K562 (cell line): ENCODE measurements at regions not wholly inside any gene's neighbourhood (a gene's known extent, or its start where the extent isn't known, plus 50 kb on each side); places are given as distances from the start of the nearest gene placed in this dataset.

Source experiments
- ATAC-seq: fragments of 200-7000 bp; cut with Tn5 transposase; 3 replicates; pipeline ENCODE4 v1.9.1; 2020; ENCODE audit warnings: moderate library complexity
- BruUV-seq: library from RNA; stranded (reverse); fragments of 400-500 nt; replicated peaks from 2 replicates; lab custom pipeline; 2021; lab: Mats Ljungman, UMichigan
- CTCF ChIA-PET: fragments of 300-600 bp; formaldehyde crosslinking; extraction: SDS; loops from one replicate; lab custom pipeline; 2021; ENCODE audit warnings: low intra/inter-chr PET ratio; lab: Yijun Ruan, JAX
- POLR2A ChIA-PET: fragments of 300-600, 350-650 bp; sonication (Branson Sonifier 250); formaldehyde crosslinking; extraction: SDS; loops from one replicate; lab custom pipeline; 2021; ENCODE audit warnings: antibody characterized with exemption, inconsistent platforms; lab: Yijun Ruan, JAX
- DNase-seq, 4 experiments: peaks; one replicate each; pipeline versions ENCODE4 v3.0.0 to v3.0.0-alpha.2; 2011 to 2018; ENCODE audit warnings: low spot score in 3 of 4, mixed read lengths in 3 of 4; ENCODE audit errors: extremely low read depth in 1 of 4
- FAIRE-seq: peaks from 2 replicates; lab custom pipeline; 2011; peaks lifted over from hg19 to GRCh38; lab: Jason Lieb, UNC
- H2AFZ ChIP-seq: 2 replicates; pipeline ENCODE4 v1.6.0; 2011; ENCODE audit warnings: low read depth, low read length, control low read depth, inconsistent platforms
- H3K27ac ChIP-seq: fragments of 200-600 bp; 3 replicates; pipeline ENCODE4 v1.8.0; 2011; ENCODE audit warnings: low read depth, mild to moderate bottlenecking, control low read depth, inconsistent platforms, low read length, moderate library complexity, mixed read lengths; ENCODE audit errors: extremely low read depth
- H3K27me3 ChIP-seq, 2 experiments: fragments of 300-600 bp in 1 of 2; 2 replicates in 1 of 2; 3 replicates in 1 of 2; pipeline versions ENCODE4 v1.6.0 to v1.8.0; 2011; ENCODE audit warnings: inconsistent platforms in 2 of 2, low read length in 2 of 2, mild to moderate bottlenecking in 1 of 2, mixed read lengths in 1 of 2, moderate library complexity in 1 of 2; ENCODE audit not compliant: control insufficient read depth in 2 of 2, insufficient read depth in 2 of 2
- H3K36me3 ChIP-seq: fragments of 300-600 bp; 3 replicates; pipeline ENCODE4 v1.8.0; 2011; ENCODE audit warnings: mild to moderate bottlenecking, low read length, inconsistent platforms; ENCODE audit not compliant: control insufficient read depth, insufficient read depth
- H3K4me1 ChIP-seq, 2 experiments: fragments of 200-600 bp in 1 of 2; replicated peaks in 1 of 2; 2 replicates in 1 of 2; 3 replicates in 1 of 2; pipeline versions ENCODE4 v1.5.1 to v1.8.0; 2011; ENCODE audit warnings: inconsistent platforms in 2 of 2, low read length in 2 of 2, mild to moderate bottlenecking in 1 of 2, mixed read lengths in 1 of 2, moderate library complexity in 1 of 2; ENCODE audit not compliant: control insufficient read depth in 2 of 2, insufficient read depth in 2 of 2
- H3K4me2 ChIP-seq: 2 replicates; pipeline ENCODE4 v1.6.1; 2011; ENCODE audit warnings: low read length, control low read depth, inconsistent platforms, mixed read lengths; ENCODE audit not compliant: insufficient read depth
- H3K4me3 ChIP-seq: fragments of 200-600 bp; sonication (generic), shearing (Covaris generic); 2 replicates; pipeline ENCODE4 v1.5.1; 2016; ENCODE audit warnings: control low read depth, inconsistent platforms
- H3K79me2 ChIP-seq: fragments of 200-600 bp; 3 replicates; pipeline ENCODE4 v1.8.0; 2011; ENCODE audit warnings: low read length, inconsistent platforms; ENCODE audit not compliant: control insufficient read depth, insufficient read depth
- H3K9ac ChIP-seq, 2 experiments: 2 replicates each; pipeline versions ENCODE4 v1.6.0 to v1.6.1; 2011; ENCODE audit warnings: low read depth in 2 of 2, low read length in 2 of 2, control low read depth in 1 of 2, inconsistent platforms in 1 of 2, mild to moderate bottlenecking in 1 of 2, mixed read lengths in 1 of 2; ENCODE audit not compliant: insufficient read depth in 1 of 2
- H3K9me1 ChIP-seq: one replicate; pipeline ENCODE4 v1.6.0; 2011; ENCODE audit warnings: inconsistent platforms, mild to moderate bottlenecking, low read length, moderate library complexity; ENCODE audit not compliant: control insufficient read depth, insufficient read depth
- H3K9me3 ChIP-seq: replicated peaks from 2 replicates; pipeline ENCODE4 v1.5.1; 2011; ENCODE audit warnings: low read depth, low read length, inconsistent platforms; ENCODE audit not compliant: control insufficient read depth, insufficient read depth
- H4K20me1 ChIP-seq: replicated peaks from 2 replicates; pipeline ENCODE4 v1.6.1; 2011; ENCODE audit warnings: low read length, inconsistent platforms, mixed read lengths; ENCODE audit not compliant: control insufficient read depth, insufficient read depth
- ARID3B ChIP-seq: fragments of 250-450 bp; sonication (Bioruptor Pico); IDR thresholded peaks from 2 replicates; pipeline ENCODE4 v1.4.0; 2020; ENCODE audit warnings: borderline replicate concordance
- ARNT ChIP-seq, 2 experiments: fragments of 450-650 bp; IDR thresholded peaks; 2 replicates each; pipeline ENCODE4 v1.6.1; 2016; ENCODE audit warnings: mild to moderate bottlenecking in 1 of 2
- CCNT2 ChIP-seq: IDR thresholded peaks from 2 replicates; pipeline ENCODE4 v1.6.1; 2011; ENCODE audit warnings: borderline replicate concordance, low read depth, mild to moderate bottlenecking, moderate library complexity, mixed read lengths, low read length; ENCODE audit not compliant: insufficient read length; ENCODE audit errors: extremely low read depth
- GABPB2 ChIP-seq: fragments of 250-450 bp; sonication (Bioruptor Pico); conservative IDR thresholded peaks from 2 replicates; pipeline ENCODE4 v1.5.1; 2021; ENCODE audit warnings: mild to moderate bottlenecking
- HDAC8 ChIP-seq: fragments of 450-650 bp; IDR thresholded peaks from 2 replicates; pipeline ENCODE4 v1.6.1; 2016; ENCODE audit warnings: mild to moderate bottlenecking, missing genetic modification characterization, moderate library complexity, missing compliant biosample characterization
- HNRNPUL1 ChIP-seq: fragments of 200-400 bp; formaldehyde crosslinking; IDR thresholded peaks from 2 replicates; pipeline ENCODE4 v1.6.1; 2017; ENCODE audit warnings: low read length
- HOMEZ ChIP-seq: fragments of 250-450 bp; sonication (Bioruptor Pico); IDR thresholded peaks from 2 replicates; pipeline ENCODE4 v1.4.0; 2020; ENCODE audit warnings: mild to moderate bottlenecking, moderate library complexity
- KLF10 ChIP-seq: fragments of 250-450 bp; sonication (Bioruptor Pico); IDR thresholded peaks from 2 replicates; pipeline ENCODE4 v1.6.1; 2021; ENCODE audit warnings: matching md5 sums
- NCOA4 ChIP-seq: fragments of 450-650 bp; IDR thresholded peaks from 2 replicates; pipeline ENCODE4 v1.6.1; 2018; ENCODE audit warnings: mild to moderate bottlenecking; ENCODE audit not compliant: partially characterized antibody
- RFX7 ChIP-seq: fragments of 250-450 bp; sonication (Bioruptor Pico); IDR thresholded peaks from 2 replicates; pipeline ENCODE4 v1.5.1; 2021; ENCODE audit warnings: mild to moderate bottlenecking
- SMAD2 ChIP-seq: fragments of 150-350 bp; IDR thresholded peaks from 2 replicates; pipeline ENCODE4 v1.6.1; 2014; ENCODE audit warnings: low read depth, mild to moderate bottlenecking, low read length
- SOX6 ChIP-seq: fragments of 450-650 bp; IDR thresholded peaks from 2 replicates; pipeline ENCODE4 v1.6.1; 2014; ENCODE audit warnings: mild to moderate bottlenecking
- TAL1 ChIP-seq: fragments of 450-650 bp; IDR thresholded peaks from 2 replicates; pipeline ENCODE4 v1.6.1; 2016; ENCODE audit warnings: mild to moderate bottlenecking
- WHSC1 ChIP-seq: IDR thresholded peaks from one replicate; pipeline ENCODE4 v1.6.1; 2012; ENCODE audit warnings: low read length, control low read depth, inconsistent platforms
- ZC3H11A ChIP-seq: IDR thresholded peaks from 2 replicates; pipeline ENCODE4 v1.6.1; 2012; ENCODE audit warnings: low read depth, low read length, improper control_type of control experiment
- ZKSCAN3 ChIP-seq: fragments of 250-450 bp; sonication (Bioruptor Pico); IDR thresholded peaks from 2 replicates; pipeline ENCODE4 v1.4.0; 2020
- ZNF551 ChIP-seq: fragments of 250-450 bp; sonication (Bioruptor Pico); IDR thresholded peaks from 2 replicates; pipeline ENCODE4 v1.5.0; 2021; ENCODE audit warnings: mild to moderate bottlenecking, moderate library complexity
- ZNF740 ChIP-seq, 3 experiments: fragments of 200-800 bp in 1 of 3; sonication (Bioruptor generic) in 1 of 3; sonication (generic) in 1 of 3; formaldehyde crosslinking in 1 of 3; IDR thresholded peaks; 2 replicates each; pipeline versions ENCODE4 v1.6.1 to v1.8.0; 2016 to 2022; ENCODE audit warnings: mild to moderate bottlenecking in 2 of 3, missing compliant biosample characterization in 2 of 3, missing genetic modification characterization in 2 of 3, missing genetic modification reagents in 1 of 3
- ZNF76 ChIP-seq: fragments of 250-450 bp; sonication (Bioruptor Pico); IDR thresholded peaks from 2 replicates; pipeline ENCODE4 v1.4.0; 2020; ENCODE audit warnings: mild to moderate bottlenecking, moderate library complexity, borderline replicate concordance
- WGBS: fragments of 100-300 bp; shearing (Covaris generic); methylation state at CpG from one replicate; pipeline ENCODE4 v1.1.6; 2016; ENCODE audit warnings: low coverage, mixed read lengths; ENCODE audit not compliant: insufficient coverage; ENCODE audit errors: missing lambda C conversion rate; 5-methylcytosine and 5-hydroxymethylcytosine counted together
- in situ Hi-C: fragments of 300-500 bp; cut with MboI; formaldehyde crosslinking; loops from 4 replicates; pipeline ENCODE4 v1.15.0; 2018; ENCODE audit warnings: inconsistent platforms, mixed read lengths
- intact Hi-C: fragments of 100-400 bp; cut with micrococcal nuclease; formaldehyde crosslinking; loops from 2 replicates; pipeline ENCODE4 v1.14.2; 2022

GRCh38 chr1:82185084-82185483, 384.4 kb downstream of the ADGRL2 start:
- intact Hi-C loops (no loop called here), in situ Hi-C loops (no loop called here)
- no peak for TF ChIP-seq ARID3B (CRISPR knock-in tag)
- no peak for TF ChIP-seq NCOA4
- no peak for TF ChIP-seq KLF10
- no peak for TF ChIP-seq HOMEZ
- TF ChIP-seq SOX6, result no peak
- TF ChIP-seq SMAD2, result no peak
- TF ChIP-seq WHSC1, result no peak
- no peak for TF ChIP-seq ZNF551
- TF ChIP-seq ARNT (IDR thresholded peaks at IDR 0.05), result no peak
- no peak for TF ChIP-seq ZKSCAN3 (CRISPR knock-in tag)
- no peak for TF ChIP-seq ZC3H11A
- no peak for TF ChIP-seq HNRNPUL1
- no peak for TF ChIP-seq GABPB2 (CRISPR knock-in tag)
- no peak for TF ChIP-seq CCNT2
- no peak for TF ChIP-seq RFX7 (CRISPR knock-in tag)
- no peak for TF ChIP-seq TAL1
- TF ChIP-seq ZNF76 (CRISPR knock-in tag), result no peak
- no peak for TF ChIP-seq ZNF740 (CRISPR knock-in tag; IDR thresholded peaks at IDR 0.05)
- no peak for TF ChIP-seq ZNF740 (tag; IDR thresholded peaks at IDR 0.05)
- no peak for TF ChIP-seq HDAC8
- POLR2A ChIA-PET, result no interaction called here
- no peaks in the 10 kb centered on the region for H3K4me1 ChIP-seq
- FAIRE-seq (no peak), DNase-seq (no peak), ATAC-seq (no peak)
- H3K27me3 ChIP-seq, result no peaks in the 10 kb centered on the region
- no peaks in the 10 kb centered on the region for H3K9me1 ChIP-seq
- no peak overlapping the region for H3K9ac ChIP-seq
- no peak overlapping the region for H3K4me2 ChIP-seq
- CTCF ChIA-PET, result no interaction called here
- no peak overlapping the region for H2AFZ ChIP-seq
- no peaks in the 10 kb centered on the region for H3K79me2 ChIP-seq
- no TSS peak for BruUV-seq
- 3% methylated on average over 3 of the region's 3 CpGs for WGBS
- no peak overlapping the region for H3K27ac ChIP-seq
- no peak overlapping the region for H3K4me3 ChIP-seq
- no peaks in the 10 kb centered on the region for H3K36me3 ChIP-seq
- H3K9me3 ChIP-seq, result no peaks in the 10 kb centered on the region
- H4K20me1 ChIP-seq, result no peaks in the 10 kb centered on the region
